ENCODE measurements at regions not wholly inside any gene's neighbourhood (a gene's known extent, or its start where the extent isn't known, plus 50 kb on each side); places are given as distances from the start of the nearest gene placed in this dataset.
A peak's percentile ranks its signal among the peaks of the same experiment; 100 is the strongest.

- DNase-seq (no peak), ATAC-seq (ENCODE audit: low read depth in 2 of 2) (no peak)
- Mint-ChIP-seq H3K4me3 (no peak overlapping the region), H3K27ac (no peak overlapping the region), H3K27me3 (peaks cover 6 to 25% (median 12%) of the 10 kb centered on the region in 3 donors), H3K9me3 (peaks cover 11 to 38% (median 23%) of the 10 kb centered on the region in 7 donors), H3K36me3 (peaks cover 0 to 13% of the 10 kb centered on the region in 2 donors), H3K4me1 (no peaks in the 10 kb centered on the region)
Observed at GRCh38 chr10:754914-755313, 65.4 kb upstream of the DIP2C start.

DNA sequence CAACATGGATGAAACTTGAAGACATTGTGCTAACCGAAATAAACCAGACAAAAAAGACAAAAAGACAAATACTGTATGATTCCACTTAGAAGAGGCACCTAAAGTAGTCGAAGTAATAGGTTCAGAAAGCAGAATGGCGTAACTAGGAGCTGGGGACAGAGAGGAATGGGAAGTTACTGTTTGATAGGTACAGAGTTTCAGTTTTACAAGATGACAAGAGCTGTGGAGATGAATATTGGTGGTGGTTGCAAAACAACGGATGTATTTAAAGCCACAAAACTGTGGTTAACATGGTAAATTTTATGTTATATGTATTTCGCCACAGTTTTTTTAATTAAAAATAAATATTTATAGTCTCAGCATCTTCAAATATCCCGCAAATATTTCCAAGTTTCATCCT, 64.1 kb upstream of the DIP2C start:
- no peak for DNase-seq
- ATAC-seq (ENCODE audit: low read depth in 2 of 2): no peak
- Mint-ChIP-seq H3K36me3 (peaks cover 0 to 13% of the 10 kb centered on the region in 2 donors), H3K4me1 (no peaks in the 10 kb centered on the region), H3K4me3 (no peak overlapping the region), H3K27ac (no peak overlapping the region), H3K27me3 (peaks cover 6 to 20% (median 12%) of the 10 kb centered on the region in 3 donors), H3K9me3 (peaks cover 9 to 36% (median 23%) of the 10 kb centered on the region in 7 donors)

DNA sequence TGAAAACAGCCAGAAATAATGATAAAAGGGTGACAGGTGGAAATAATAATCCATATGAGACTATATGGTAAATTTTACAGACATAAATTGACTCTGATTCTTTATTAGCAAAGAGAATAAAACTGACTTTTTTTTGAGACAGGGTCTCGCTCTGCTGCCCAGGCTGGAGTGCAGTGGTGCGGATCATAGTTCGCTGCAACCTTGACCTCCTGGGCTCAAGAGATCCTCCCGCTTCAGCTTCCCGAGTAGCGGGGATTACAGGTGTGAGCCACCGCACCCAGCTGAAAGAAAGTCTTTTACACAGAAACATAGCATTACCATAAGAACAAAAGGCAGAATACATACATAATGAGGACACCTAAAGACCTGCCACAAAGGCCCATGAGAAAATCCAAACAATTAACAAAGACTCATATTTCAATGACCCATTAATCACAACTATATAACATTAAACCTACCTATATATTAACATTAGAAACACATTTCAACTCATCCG, 51.5 kb upstream of the DIP2C start:
- no peak overlapping the region for H3K4me3 Mint-ChIP-seq
- H3K27me3 Mint-ChIP-seq: peaks cover 6 to 31% (median 7%) of the 10 kb centered on the region in 3 donors
- ATAC-seq (ENCODE audit: low read depth in 2 of 2) (no peak), DNase-seq (no peak)
- peaks cover 0 to 7% (median 5%) of the 10 kb centered on the region in 7 donors for H3K9me3 Mint-ChIP-seq
- peaks cover 0 to 7% of the 10 kb centered on the region in 2 donors for H3K36me3 Mint-ChIP-seq
- H3K4me1 Mint-ChIP-seq: peaks cover 0 to 3% (median 0%) of the 10 kb centered on the region in 3 donors
- peak overlapping the region in 1 of 6 donors; percentile 6 for H3K27ac Mint-ChIP-seq

GRCh38 chr10:739403-739802, 49.9 kb upstream of the DIP2C start:
- Mint-ChIP-seq H3K4me1 (peaks cover 0 to 3% (median 2%) of the 10 kb centered on the region in 3 donors), H3K27ac (no peak overlapping the region), H3K9me3 (peaks cover 0 to 7% (median 5%) of the 10 kb centered on the region in 7 donors), H3K36me3 (no peaks in the 10 kb centered on the region), H3K4me3 (no peak overlapping the region), H3K27me3 (peaks cover 0 to 25% (median 7%) of the 10 kb centered on the region in 3 donors)
- ATAC-seq (ENCODE audit: low read depth in 2 of 2): no peak
- no peak for DNase-seq

Measured in naive B cell (primary cell).